ENCODE measurements at regions not wholly inside any gene's neighbourhood (a gene's known extent, or its start where the extent isn't known, plus 50 kb on each side); places are given as distances from the start of the nearest gene placed in this dataset.
"Not testable (repeated sequence)": the region's sequence is repeated elsewhere in the genome, so short reads cannot be mapped to it uniquely, and the experiment has no call there.

DNA sequence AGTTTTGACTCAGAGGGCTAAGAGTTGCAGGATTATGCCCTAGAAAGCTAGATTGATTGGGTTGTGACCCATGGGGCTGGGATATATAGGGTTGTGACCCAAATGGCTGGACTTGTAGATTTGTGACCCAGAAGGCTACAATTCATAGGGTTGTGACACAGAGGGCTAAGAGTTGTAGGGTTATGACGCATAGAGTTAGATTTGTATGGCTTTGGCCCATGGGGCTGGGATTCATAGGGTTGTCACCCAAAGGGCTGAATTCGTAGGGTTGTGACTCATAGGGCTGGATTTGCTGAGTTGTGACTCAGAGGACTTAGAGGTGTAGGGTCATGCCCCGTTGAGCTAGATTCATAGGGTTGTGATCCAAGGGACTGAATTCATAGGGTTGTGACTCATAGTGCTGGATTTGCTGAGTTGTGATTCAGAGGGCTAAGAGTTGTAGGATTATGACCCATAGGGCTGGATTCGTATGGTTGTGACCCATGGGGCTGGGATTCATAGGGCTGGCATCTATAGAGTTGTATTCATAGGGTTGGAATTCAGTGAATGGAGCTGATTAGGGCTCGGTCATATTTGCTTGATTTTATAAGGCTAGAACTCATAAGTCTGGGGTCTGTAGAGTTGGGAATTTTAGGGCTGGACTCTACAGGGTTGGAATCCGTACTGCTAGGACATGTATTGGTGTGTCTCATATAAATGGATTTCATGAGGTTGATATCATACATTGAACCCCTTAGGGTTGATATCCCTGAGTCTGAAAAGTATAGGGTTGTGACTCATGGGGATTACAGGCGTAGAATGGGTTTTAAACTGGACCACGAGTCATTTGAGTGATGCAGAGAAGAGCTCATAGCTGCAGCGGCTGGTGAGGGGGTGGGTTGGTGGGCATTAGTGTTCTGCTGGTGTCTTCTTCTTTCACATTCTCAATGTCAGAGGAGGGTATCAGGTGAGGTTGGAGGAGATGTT lies 125.7 kb downstream of the CRLF2 start:
- Mint-ChIP-seq H3K4me1 (no peaks in the 10 kb centered on the region), H3K27ac (no peak overlapping the region), H3K9me3 (peaks cover 21% of the 10 kb centered on the region), H3K4me3 (no peak overlapping the region), H3K27me3 (peaks cover 18% of the 10 kb centered on the region), H3K36me3 (ENCODE audit: low read depth) (no peaks in the 10 kb centered on the region)
- peak; percentile 70 for ATAC-seq (replicated peaks)

DNA sequence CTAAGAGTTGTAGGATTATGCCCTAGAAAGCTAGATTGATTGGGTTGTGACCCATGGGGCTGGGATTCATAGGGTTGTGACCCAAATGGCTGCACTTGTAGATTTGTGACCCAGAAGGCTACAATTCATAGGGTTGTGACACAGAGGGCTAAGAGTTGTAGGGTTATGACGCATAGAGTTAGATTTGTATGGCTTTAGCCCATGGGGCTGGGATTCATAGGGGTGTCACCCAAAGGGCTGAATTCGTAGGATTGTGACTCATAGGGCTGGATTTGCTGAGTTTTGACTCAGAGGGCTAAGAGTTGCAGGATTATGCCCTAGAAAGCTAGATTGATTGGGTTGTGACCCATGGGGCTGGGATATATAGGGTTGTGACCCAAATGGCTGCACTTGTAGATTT lies 126.6 kb downstream of the CRLF2 start:
- H3K36me3 Mint-ChIP-seq (ENCODE audit: low read depth); H3K27ac Mint-ChIP-seq; H3K4me3 Mint-ChIP-seq; H3K4me1 Mint-ChIP-seq: not testable (repeated sequence)
- H3K9me3 Mint-ChIP-seq = peaks cover 21% of the 10 kb centered on the region
- ATAC-seq (replicated peaks) = peak; percentile 64
- peaks cover 18% of the 10 kb centered on the region for H3K27me3 Mint-ChIP-seq

DNA sequence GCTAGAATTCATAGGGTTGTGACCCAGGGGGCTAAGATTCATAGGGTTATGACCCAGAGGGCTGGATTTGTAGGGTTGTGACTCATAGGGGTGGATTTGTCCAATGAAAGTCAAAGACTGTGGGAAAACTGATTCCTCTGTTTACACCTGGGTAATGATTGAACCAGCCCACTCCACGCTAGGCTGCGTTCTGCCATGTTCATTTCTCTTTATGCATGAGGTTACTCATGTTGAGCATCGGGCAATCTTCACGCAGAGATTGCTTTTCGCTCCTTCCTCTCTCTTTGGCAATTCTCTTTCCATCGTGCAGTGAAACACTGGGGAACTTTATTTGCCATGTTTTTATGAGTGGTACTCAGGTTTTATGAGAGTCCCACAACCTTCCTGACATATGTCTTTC lies 127.8 kb downstream of the CRLF2 start:
- no peak for ATAC-seq (replicated peaks)
- Mint-ChIP-seq H3K36me3 (ENCODE audit: low read depth) (no peaks in the 10 kb centered on the region), H3K27me3 (peaks cover 18% of the 10 kb centered on the region), H3K4me1 (no peaks in the 10 kb centered on the region), H3K9me3 (peaks cover 21% of the 10 kb centered on the region), H3K27ac (no peak overlapping the region), H3K4me3 (no peak overlapping the region)

DNA sequence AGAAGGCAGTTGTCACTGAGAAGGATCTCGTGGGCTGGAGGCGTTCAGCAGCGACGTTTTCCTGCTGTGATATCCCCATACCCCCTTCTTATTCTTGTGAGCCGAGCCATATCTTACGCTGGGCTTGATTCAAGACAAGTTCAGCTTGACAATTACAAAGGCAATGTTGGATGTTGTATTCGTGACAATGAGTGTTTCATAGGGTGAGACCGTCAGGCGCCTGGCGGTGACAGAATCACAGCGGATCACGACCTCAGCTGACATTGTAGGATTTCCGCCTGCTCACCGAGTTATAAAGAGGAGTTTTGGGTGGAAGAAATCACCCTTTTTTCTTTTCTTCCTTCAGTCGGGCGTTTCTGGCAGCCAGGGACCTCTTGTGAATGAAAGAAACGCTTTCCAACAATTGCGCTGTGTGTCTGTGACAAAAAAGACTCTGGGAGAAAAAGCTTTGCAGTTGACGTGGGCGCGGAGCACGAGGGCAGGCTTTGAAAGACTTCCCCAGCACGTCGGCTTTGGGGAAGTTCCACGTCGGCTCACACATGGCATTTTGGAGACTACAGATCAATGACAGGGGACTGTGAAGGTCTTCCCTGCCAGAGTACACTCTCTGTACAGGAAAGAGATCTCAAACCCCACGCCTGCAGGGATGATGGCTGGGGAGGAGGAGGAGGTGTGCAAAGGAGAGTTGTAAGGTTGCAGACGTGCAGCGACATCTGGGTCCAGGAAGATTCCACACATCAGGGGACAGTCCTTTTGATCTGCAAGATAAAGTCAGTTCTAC lies 135.4 kb downstream of the CRLF2 start:
- Mint-ChIP-seq H3K27ac (no peak overlapping the region), H3K4me1 (no peaks in the 10 kb centered on the region), H3K9me3 (peaks cover 7% of the 10 kb centered on the region), H3K36me3 (ENCODE audit: low read depth) (peaks cover 4% of the 10 kb centered on the region), H3K4me3 (peak overlapping the region; percentile 43), H3K27me3 (peaks cover 6% of the 10 kb centered on the region)
- no peak for ATAC-seq (replicated peaks)

DNA sequence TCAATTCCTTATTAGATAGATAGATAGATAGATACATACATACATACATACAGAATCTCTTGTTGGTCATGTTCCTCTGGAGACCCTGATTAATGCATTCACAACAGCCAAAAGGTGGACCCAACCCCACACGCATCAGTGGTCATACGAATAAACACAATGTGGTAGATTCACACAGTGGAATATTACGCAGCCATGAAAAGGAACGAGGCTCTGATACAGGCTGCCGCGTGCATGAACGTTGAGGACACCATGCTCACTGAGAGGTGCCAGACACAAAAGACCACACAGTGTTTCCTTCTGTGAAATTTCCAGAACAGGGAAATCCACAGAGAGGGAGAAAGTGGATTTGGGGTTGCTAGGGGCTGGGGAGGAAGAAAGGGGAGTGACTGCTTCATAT lies 136.7 kb downstream of the CRLF2 start:
- Mint-ChIP-seq H3K9me3 (peaks cover 7% of the 10 kb centered on the region), H3K27me3 (peaks cover 6% of the 10 kb centered on the region), H3K36me3 (ENCODE audit: low read depth) (peaks cover 4% of the 10 kb centered on the region), H3K4me3 (no peak overlapping the region), H3K27ac (no peak overlapping the region), H3K4me1 (no peaks in the 10 kb centered on the region)
- no peak for ATAC-seq (replicated peaks)

DNA sequence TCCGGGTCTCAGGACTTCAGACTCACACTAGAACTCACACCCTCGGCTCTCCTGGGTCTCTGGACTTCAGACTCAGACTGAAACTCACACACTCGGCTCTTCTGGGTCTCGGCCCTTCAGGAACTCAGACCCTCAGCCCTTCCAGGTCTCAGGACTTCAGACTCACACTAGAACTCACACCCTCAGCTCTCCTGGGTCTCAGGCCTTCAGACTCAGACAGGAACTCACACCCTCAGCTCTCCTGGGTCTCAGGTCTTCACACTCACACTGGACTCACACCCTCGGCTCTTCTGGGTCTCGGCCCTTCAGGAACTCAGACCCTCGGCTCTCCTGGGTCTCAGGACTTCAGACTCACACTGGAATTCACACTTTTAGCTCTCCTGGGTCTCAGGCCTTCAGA lies 137.3 kb downstream of the CRLF2 start:
- ATAC-seq (replicated peaks) = no peak
- Mint-ChIP-seq H3K36me3 (ENCODE audit: low read depth) (peaks cover 4% of the 10 kb centered on the region), H3K27ac (peak overlapping the region; percentile 36)

DNA sequence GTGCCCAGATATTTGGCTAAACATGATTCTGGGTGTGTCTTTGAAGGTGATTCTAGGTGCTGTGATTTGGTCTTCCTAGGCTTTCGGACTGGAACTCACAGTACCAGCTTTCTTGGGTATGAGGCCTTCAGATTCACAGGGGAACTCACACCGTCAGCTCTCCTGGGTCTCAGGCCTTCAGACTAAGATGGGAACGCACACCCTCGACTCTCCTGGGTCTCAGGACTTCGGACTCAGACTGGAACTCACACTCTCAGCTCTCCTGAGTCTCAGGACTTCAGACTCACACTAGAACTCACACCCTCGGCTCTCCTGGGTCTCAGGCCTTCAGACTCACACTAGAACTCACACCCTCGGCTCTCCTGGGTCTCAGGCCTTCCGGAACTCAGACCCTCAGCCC lies 137.7 kb downstream of the CRLF2 start:
- peak overlapping the region; percentile 36 for H3K27ac Mint-ChIP-seq
- no peaks in the 10 kb centered on the region for H3K4me1 Mint-ChIP-seq

More for the DNA sequence above, 137.3 kb downstream of the CRLF2 start:
- H3K4me3 Mint-ChIP-seq = no peak overlapping the region
- H3K4me1 Mint-ChIP-seq = no peaks in the 10 kb centered on the region
- peaks cover 6% of the 10 kb centered on the region for H3K27me3 Mint-ChIP-seq
- H3K9me3 Mint-ChIP-seq = peaks cover 7% of the 10 kb centered on the region

DNA sequence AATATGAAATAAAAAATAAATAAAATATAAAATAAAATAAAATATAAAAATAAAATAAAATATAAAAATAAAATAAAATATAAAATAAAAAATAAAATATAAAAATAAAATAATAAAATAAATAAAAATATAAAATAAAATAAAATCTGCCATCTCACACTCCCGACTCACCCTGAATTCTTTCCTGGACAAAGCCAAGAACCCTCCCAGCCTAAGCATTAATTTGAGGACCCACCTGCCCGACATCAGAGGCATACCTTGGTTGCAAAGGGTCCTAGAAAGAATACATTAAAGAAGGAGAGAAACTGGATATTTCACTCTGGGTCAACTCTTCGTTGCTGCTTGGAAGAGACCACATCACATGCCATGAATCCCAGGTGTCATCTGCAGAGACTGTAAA lies 138.3 kb downstream of the CRLF2 start:
- peaks cover 7% of the 10 kb centered on the region for H3K9me3 Mint-ChIP-seq
- peak overlapping the region; percentile 36 for H3K27ac Mint-ChIP-seq
- H3K4me3 Mint-ChIP-seq = no peak overlapping the region
- H3K27me3 Mint-ChIP-seq = peaks cover 6% of the 10 kb centered on the region
- ATAC-seq (replicated peaks) = no peak
- no peaks in the 10 kb centered on the region for H3K4me1 Mint-ChIP-seq
- peaks cover 4% of the 10 kb centered on the region for H3K36me3 Mint-ChIP-seq (ENCODE audit: low read depth)

More for the DNA sequence above, 137.7 kb downstream of the CRLF2 start:
- peaks cover 4% of the 10 kb centered on the region for H3K36me3 Mint-ChIP-seq (ENCODE audit: low read depth)
- H3K27me3 Mint-ChIP-seq = peaks cover 6% of the 10 kb centered on the region
- no peak overlapping the region for H3K4me3 Mint-ChIP-seq
- peak; percentile 31 for ATAC-seq (replicated peaks)
- H3K9me3 Mint-ChIP-seq = peaks cover 7% of the 10 kb centered on the region

DNA sequence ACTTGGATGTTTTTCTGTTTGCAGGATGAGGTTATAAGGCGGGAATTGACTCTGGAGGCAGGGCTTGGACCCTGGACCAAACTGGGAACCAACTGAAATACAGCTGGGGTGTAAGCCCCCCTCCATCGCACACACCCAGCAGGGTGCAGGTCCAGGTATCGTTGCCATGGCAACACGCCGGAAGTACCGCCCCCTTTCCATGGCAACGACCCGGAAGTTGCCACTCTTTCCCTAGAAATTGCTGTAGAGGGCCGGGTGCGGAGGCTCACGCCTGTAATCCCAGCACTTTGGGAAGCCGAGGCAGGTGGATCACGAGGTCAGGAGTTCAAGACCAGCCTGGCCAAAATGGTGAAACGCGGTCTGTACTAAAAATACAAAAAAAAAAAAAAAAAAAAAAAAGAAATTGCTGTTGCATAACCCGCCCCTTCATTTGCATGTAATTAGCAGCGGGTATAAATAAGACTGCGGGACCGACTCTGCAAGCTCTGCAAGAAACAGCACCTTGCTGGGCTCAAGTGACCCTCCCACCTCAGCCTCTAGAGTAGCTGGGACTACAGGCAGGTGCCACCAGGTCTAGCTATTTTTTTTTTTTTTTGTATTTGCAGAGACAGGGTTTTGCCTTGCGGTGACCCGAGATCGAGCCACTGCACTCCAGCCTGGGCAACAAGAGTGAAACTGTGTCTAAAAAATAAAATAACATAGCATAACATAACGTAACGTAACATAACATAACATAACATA lies 139.6 kb downstream of the CRLF2 start:
- H3K4me3 Mint-ChIP-seq = no peak overlapping the region
- peaks cover 7% of the 10 kb centered on the region for H3K9me3 Mint-ChIP-seq
- no peaks in the 10 kb centered on the region for H3K4me1 Mint-ChIP-seq
- H3K27me3 Mint-ChIP-seq = peaks cover 6% of the 10 kb centered on the region
- ATAC-seq (replicated peaks) = peak; percentile 24
- no peak overlapping the region for H3K27ac Mint-ChIP-seq
- H3K36me3 Mint-ChIP-seq (ENCODE audit: low read depth) = peaks cover 4% of the 10 kb centered on the region

DNA sequence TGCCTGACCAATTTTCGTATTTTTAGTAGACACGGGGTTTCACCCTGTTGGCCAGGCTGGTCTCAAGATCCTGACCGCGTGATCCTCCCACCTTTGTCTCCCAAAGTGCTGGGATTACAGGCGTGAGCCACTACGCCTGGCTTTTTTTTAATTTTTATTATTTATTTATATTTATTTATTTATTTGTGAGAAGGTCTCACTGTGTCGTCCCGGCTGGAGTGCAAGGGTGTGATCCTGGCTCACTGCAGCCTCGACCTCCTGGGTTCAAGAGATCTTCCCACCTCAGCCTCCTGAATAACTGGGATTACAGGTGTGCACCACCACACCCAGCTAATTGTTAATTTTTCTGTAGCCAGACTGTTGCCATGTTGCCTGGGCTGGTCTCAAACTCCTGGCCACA lies 141.1 kb downstream of the CRLF2 start:
- Mint-ChIP-seq H3K9me3 (peaks cover 7% of the 10 kb centered on the region), H3K27ac (no peak overlapping the region), H3K4me1 (no peaks in the 10 kb centered on the region), H3K36me3 (ENCODE audit: low read depth) (peaks cover 4% of the 10 kb centered on the region), H3K4me3 (no peak overlapping the region), H3K27me3 (no peaks in the 10 kb centered on the region)
- ATAC-seq (replicated peaks) = no peak

DNA sequence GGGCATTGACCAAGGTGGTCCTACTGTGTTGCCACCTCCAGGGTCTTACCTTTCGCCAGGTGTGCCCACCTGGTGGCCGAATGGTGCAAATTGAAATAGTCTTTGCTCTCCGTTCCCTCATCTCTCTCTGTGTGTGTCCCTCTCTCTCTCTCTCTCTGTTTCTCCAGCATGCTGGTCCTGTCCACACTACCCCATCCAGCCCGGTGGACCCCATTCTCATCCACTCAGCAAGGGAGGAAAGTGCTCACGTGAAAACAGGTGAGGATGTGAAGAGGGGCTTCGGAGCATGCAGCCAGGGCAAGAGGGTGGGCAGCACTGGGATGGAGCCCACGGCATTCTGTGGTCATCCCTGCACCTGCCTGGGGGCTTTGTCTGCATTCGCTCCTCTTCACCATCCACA lies 150.1 kb downstream of the CRLF2 start:
- Mint-ChIP-seq H3K9me3 (peaks cover 15% of the 10 kb centered on the region), H3K36me3 (ENCODE audit: low read depth) (no peaks in the 10 kb centered on the region), H3K27ac (no peak overlapping the region), H3K4me1 (no peaks in the 10 kb centered on the region), H3K4me3 (no peak overlapping the region), H3K27me3 (no peaks in the 10 kb centered on the region)
- no peak for ATAC-seq (replicated peaks)

DNA sequence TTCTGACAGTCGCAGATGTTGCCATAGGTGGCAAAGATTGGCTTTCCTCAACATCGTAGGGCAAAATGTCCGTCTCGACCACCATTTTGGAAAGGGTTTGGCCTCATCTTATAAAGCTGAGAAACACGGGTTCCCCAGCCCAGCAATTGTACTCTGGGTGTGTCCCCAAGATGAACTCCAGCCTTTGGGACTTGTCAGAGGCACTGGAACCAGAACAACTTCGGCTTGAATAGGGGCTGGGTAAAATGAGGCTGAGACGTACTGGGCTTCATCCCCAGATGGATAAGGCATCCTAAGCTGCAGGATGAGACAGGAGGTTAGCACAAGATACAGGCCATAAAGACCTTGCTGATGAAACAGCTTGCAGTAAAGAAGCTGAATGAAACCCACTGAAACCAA lies 151.9 kb downstream of the CRLF2 start:
- peaks cover 15% of the 10 kb centered on the region for H3K9me3 Mint-ChIP-seq

DNA sequence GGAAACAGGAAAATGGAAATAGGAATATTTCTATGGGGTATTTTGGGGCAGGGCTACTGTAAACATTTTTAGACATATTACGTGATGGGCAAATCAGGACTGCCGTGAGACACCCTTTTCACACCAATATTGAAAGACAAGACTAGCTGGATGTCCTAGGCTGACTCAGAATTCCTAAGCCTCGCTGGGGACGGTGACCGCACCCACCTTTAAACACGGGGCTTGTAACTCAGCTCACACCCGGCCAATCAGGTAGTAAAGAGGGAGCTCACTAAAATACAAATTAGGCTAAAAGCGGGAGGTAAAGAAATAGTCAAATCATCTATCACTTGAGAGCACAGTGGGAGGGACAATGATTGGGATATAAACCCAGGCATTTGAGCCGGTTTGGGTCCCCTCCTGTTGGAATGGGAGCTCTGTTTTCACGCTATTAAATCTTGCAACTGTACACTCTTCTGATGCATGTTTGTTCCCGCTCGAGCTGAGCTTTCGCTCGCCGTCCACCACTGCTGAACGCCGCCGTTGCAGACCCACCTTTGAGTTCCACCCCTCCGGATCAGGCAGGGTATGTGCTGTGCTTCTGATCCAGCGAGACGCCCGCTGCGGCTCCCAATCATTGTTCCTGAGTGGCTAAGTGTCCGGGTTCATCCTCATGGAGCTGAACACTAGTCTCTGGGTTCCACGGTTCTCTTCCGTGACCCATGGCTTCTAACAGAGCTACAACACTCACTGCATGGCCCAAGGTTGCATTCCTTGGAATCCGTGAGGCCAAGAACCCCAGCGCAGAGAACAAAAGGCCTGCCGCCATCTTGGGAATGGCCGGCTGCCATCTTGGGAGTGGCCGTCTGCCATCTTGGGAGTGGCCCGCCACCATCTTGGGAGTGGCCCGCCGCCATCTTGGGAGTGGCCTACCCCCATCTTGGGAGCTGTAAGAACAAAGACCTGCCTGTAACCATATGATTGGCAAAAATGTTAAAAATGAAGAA lies 152.6 kb downstream of the CRLF2 start:
- no peaks in the 10 kb centered on the region for H3K4me1 Mint-ChIP-seq
- no peaks in the 10 kb centered on the region for H3K27me3 Mint-ChIP-seq
- ATAC-seq (replicated peaks) = no peak
- no peak overlapping the region for H3K27ac Mint-ChIP-seq
- H3K9me3 Mint-ChIP-seq = peaks cover 15% of the 10 kb centered on the region
- H3K4me3 Mint-ChIP-seq = no peak overlapping the region
- H3K36me3 Mint-ChIP-seq (ENCODE audit: low read depth) = no peaks in the 10 kb centered on the region

More for the DNA sequence above, 151.9 kb downstream of the CRLF2 start:
- no peak overlapping the region for H3K27ac Mint-ChIP-seq
- H3K4me3 Mint-ChIP-seq = no peak overlapping the region
- H3K27me3 Mint-ChIP-seq = no peaks in the 10 kb centered on the region
- no peaks in the 10 kb centered on the region for H3K36me3 Mint-ChIP-seq (ENCODE audit: low read depth)
- H3K4me1 Mint-ChIP-seq = no peaks in the 10 kb centered on the region
- ATAC-seq (replicated peaks) = no peak
